CD14-positive monocyte (primary cell): ENCODE measurements at regions not wholly inside any gene's neighbourhood (a gene's known extent, or its start where the extent isn't known, plus 50 kb on each side); places are given as distances from the start of the nearest gene placed in this dataset.

Experiments used
- DNase-seq, 3 donors: peaks; one replicate each; pipeline ENCODE4 v3.0.0-alpha.2; 2011 to 2022
- H2AFZ ChIP-seq: 2 replicates; pipeline ENCODE4 v1.6.0; 2012; ENCODE audit warnings: mild to moderate bottlenecking, low read depth, low read length, inconsistent platforms; ENCODE audit not compliant: insufficient read depth, poor library complexity, severe bottlenecking
- H3K27ac ChIP-seq, 2 donors: 1 replicate in 1 of 2; 2 replicates in 1 of 2; pipeline ENCODE4 v1.5.1; 2012 to 2013; ENCODE audit warnings: low read length in 2 of 2, control low read depth in 1 of 2, inconsistent platforms in 1 of 2, low read depth in 1 of 2, mild to moderate bottlenecking in 1 of 2
- H3K27me3 ChIP-seq, 2 donors: one replicate each; pipeline versions ENCODE4 v1.6.0 to v1.6.1; 2011 to 2013; ENCODE audit warnings: low read length in 2 of 2; ENCODE audit not compliant: control insufficient read depth in 2 of 2, insufficient read depth in 2 of 2
- H3K36me3 ChIP-seq, 2 donors: replicated peaks in 1 of 2; 1 replicate in 1 of 2; 2 replicates in 1 of 2; pipeline versions ENCODE4 v1.5.1 to v1.6.1; 2012 to 2013; ENCODE audit warnings: low read length in 2 of 2, control low read depth in 1 of 2, inconsistent platforms in 1 of 2, mild to moderate bottlenecking in 1 of 2; ENCODE audit not compliant: insufficient read depth in 2 of 2, control insufficient read depth in 1 of 2
- H3K4me1 ChIP-seq, 2 donors: 1 replicate in 1 of 2; 2 replicates in 1 of 2; pipeline versions ENCODE4 v1.5.1 to v1.6.1; 2012 to 2013; ENCODE audit warnings: low read length in 2 of 2, control low read depth in 1 of 2, inconsistent platforms in 1 of 2, mild to moderate bottlenecking in 1 of 2, moderate library complexity in 1 of 2; ENCODE audit not compliant: insufficient read depth in 2 of 2, control insufficient read depth in 1 of 2
- H3K4me2 ChIP-seq: replicated peaks from 2 replicates; pipeline ENCODE3; 2012; ENCODE audit warnings: low read length, moderate library complexity, mild to moderate bottlenecking; ENCODE audit not compliant: poor library complexity, severe bottlenecking; ENCODE audit errors: extremely low read depth
- H3K4me3 ChIP-seq, 3 experiments: fragments of 200-600 bp in 1 of 3; sonication (generic) in 1 of 3; replicated peaks in 1 of 3; 1 replicate in 2 of 3; 2 replicates in 1 of 3; pipeline ENCODE4 v1.5.1; 2011 to 2013; ENCODE audit warnings: low read length in 3 of 3, mild to moderate bottlenecking in 3 of 3, control low read depth in 2 of 3, low read depth in 2 of 3, inconsistent platforms in 1 of 3, moderate library complexity in 1 of 3
- H3K79me2 ChIP-seq: 2 replicates; pipeline ENCODE4 v1.6.0; 2012; ENCODE audit warnings: mild to moderate bottlenecking, control low read depth, inconsistent platforms, low read length, moderate library complexity; ENCODE audit not compliant: insufficient read depth
- H3K9ac ChIP-seq: 2 replicates; pipeline ENCODE4 v1.6.0; 2017; ENCODE audit warnings: low read length, mild to moderate bottlenecking; ENCODE audit not compliant: insufficient read depth, poor library complexity, severe bottlenecking
- H3K9me3 ChIP-seq, 2 donors: replicated peaks in 1 of 2; 1 replicate in 1 of 2; 2 replicates in 1 of 2; pipeline versions ENCODE4 v1.5.1 to v1.6.1; 2012 to 2013; ENCODE audit warnings: low read length in 2 of 2, control low read depth in 1 of 2; ENCODE audit not compliant: control insufficient read depth in 1 of 2, insufficient read depth in 1 of 2
- H4K20me1 ChIP-seq: 2 replicates; pipeline ENCODE4 v1.6.0; 2012; ENCODE audit warnings: mild to moderate bottlenecking, low read length, control low read depth, moderate library complexity; ENCODE audit not compliant: insufficient read depth
- H3K27ac Mint-ChIP-seq, 7 donors: one replicate each; pipeline ENCODE4 v1.8.0; 2020; ENCODE audit warnings: mild to moderate bottlenecking in 7 of 7, mixed read lengths in 7 of 7, moderate library complexity in 6 of 7, inconsistent platforms in 2 of 7
- H3K27me3 Mint-ChIP-seq, 3 donors: one replicate each; pipeline ENCODE4 v1.8.0; 2021 to 2022; ENCODE audit warnings: low read depth in 3 of 3, mild to moderate bottlenecking in 3 of 3, mixed read lengths in 3 of 3, moderate library complexity in 3 of 3, inconsistent platforms in 1 of 3
- H3K36me3 Mint-ChIP-seq, 2 donors: one replicate each; pipeline ENCODE4 v1.8.0; 2020; ENCODE audit warnings: mixed read lengths in 2 of 2, inconsistent platforms in 1 of 2, mild to moderate bottlenecking in 1 of 2
- H3K4me1 Mint-ChIP-seq: one replicate; pipeline ENCODE4 v1.8.0; 2020; ENCODE audit warnings: mild to moderate bottlenecking, mixed read lengths
- H3K4me3 Mint-ChIP-seq, 2 donors: one replicate each; pipeline ENCODE4 v1.8.0; 2020; ENCODE audit warnings: mild to moderate bottlenecking in 2 of 2, mixed read lengths in 2 of 2, moderate library complexity in 1 of 2
- H3K9me3 Mint-ChIP-seq, 7 donors: one replicate each; pipeline ENCODE4 v1.8.0; 2020 to 2022; ENCODE audit warnings: mixed read lengths in 7 of 7, mild to moderate bottlenecking in 6 of 7, moderate library complexity in 6 of 7, inconsistent platforms in 2 of 7
- WGBS: methylation state at CpG from one replicate; pipeline ENCODE4 v1.1.5; 2013; ENCODE audit warnings: missing lambda C conversion rate; ENCODE audit not compliant: insufficient coverage; 5-methylcytosine and 5-hydroxymethylcytosine counted together
- intact Hi-C, 2 donors: fragments of 100-400 bp; cut with micrococcal nuclease; formaldehyde crosslinking; loops; one replicate each; pipeline versions ENCODE4 v1.15.0 to v1.15.1; 2023
- TF ChIP-seq, protein P1 (sequence below): fragments of 200-600 bp; IDR thresholded peaks from one replicate; pipeline ENCODE4 v1.8.0; 2022; ENCODE audit warnings: antibody characterized with exemption, mild to moderate bottlenecking

DNA sequence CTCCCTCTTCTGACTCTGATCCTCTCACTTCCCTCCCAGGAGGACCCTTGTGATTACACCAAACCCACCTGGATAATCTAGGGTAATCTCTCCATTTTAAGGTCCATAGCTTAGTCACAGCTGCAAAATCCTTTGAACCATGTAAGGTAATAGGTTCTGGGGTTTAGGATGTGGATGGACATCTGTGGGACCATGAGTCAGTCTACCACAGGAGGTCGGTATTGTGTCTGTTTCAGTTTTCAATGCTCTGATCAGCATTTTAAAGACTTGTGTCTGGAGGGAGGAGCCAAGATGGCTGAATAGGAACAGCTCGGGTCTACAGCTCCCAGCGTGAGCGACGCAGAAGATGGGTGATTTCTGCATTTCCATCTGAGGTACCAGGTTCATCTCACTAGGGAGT lies 112.6 kb downstream of the CAVIN4 start:
- TF ChIP-seq, protein P1, sequence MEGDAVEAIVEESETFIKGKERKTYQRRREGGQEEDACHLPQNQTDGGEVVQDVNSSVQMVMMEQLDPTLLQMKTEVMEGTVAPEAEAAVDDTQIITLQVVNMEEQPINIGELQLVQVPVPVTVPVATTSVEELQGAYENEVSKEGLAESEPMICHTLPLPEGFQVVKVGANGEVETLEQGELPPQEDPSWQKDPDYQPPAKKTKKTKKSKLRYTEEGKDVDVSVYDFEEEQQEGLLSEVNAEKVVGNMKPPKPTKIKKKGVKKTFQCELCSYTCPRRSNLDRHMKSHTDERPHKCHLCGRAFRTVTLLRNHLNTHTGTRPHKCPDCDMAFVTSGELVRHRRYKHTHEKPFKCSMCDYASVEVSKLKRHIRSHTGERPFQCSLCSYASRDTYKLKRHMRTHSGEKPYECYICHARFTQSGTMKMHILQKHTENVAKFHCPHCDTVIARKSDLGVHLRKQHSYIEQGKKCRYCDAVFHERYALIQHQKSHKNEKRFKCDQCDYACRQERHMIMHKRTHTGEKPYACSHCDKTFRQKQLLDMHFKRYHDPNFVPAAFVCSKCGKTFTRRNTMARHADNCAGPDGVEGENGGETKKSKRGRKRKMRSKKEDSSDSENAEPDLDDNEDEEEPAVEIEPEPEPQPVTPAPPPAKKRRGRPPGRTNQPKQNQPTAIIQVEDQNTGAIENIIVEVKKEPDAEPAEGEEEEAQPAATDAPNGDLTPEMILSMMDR, result no peak
- H3K4me3 ChIP-seq, result no peak overlapping the region
- no peaks in the 10 kb centered on the region for H3K36me3 ChIP-seq
- no peak overlapping the region for H3K4me2 ChIP-seq
- Mint-ChIP-seq H3K36me3 (no peaks in the 10 kb centered on the region), H3K27ac (no peak overlapping the region), H3K9me3 (peaks cover 0 to 6% (median 3%) of the 10 kb centered on the region in 7 donors), H3K4me3 (no peak overlapping the region), H3K4me1 (peaks cover 8% of the 10 kb centered on the region), H3K27me3 (peaks cover under 1 to 3% (median 1%) of the 10 kb centered on the region in 3 donors)
- no peaks in the 10 kb centered on the region for H3K79me2 ChIP-seq
- H3K4me1 ChIP-seq, result no peaks in the 10 kb centered on the region
- WGBS, result no CpG with 5 or more reads among the region's 5 CpGs
- no peaks in the 10 kb centered on the region for H3K27me3 ChIP-seq
- no peaks in the 10 kb centered on the region for H4K20me1 ChIP-seq
- H2AFZ ChIP-seq, result no peak overlapping the region
- H3K9me3 ChIP-seq, result no peaks in the 10 kb centered on the region
- no peak overlapping the region for H3K9ac ChIP-seq
- intact Hi-C loops, result no loop called here
- no peak for DNase-seq
- no peak overlapping the region for H3K27ac ChIP-seq

DNA sequence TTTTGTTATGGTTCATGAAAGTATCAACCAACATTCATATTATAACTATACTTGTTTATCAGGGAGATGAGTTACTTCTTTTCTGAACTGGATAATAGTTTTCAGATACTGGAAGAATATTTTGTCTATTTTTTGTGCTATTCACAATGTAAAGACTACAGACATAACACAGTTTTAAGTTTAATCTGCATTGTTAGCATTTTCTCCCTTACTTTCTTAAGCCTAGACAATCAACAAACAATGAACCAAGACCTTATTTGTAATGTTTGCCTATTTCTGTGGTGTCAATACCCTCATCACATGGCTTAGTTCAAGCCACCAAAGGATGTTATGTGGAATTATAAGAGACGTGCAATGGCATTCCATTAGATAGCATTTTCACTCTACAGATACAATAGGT lies 119.5 kb downstream of the CAVIN4 start:
- TF ChIP-seq, protein P1, result no peak
- Mint-ChIP-seq H3K4me1 (no peaks in the 10 kb centered on the region), H3K27me3 (no peaks in the 10 kb centered on the region), H3K9me3 (no peaks in the 10 kb centered on the region), H3K27ac (no peak overlapping the region), H3K36me3 (no peaks in the 10 kb centered on the region), H3K4me3 (no peak overlapping the region)
- no CpG with 5 or more reads among the region's 1 CpG for WGBS
- Histone ChIP-seq H3K9me3 (no peaks in the 10 kb centered on the region), H4K20me1 (no peaks in the 10 kb centered on the region), H2AFZ (no peak overlapping the region), H3K36me3 (no peaks in the 10 kb centered on the region), H3K27me3 (no peaks in the 10 kb centered on the region), H3K4me2 (no peak overlapping the region), H3K79me2 (no peaks in the 10 kb centered on the region), H3K4me1 (no peaks in the 10 kb centered on the region), H3K9ac (no peak overlapping the region), H3K27ac (no peak overlapping the region), H3K4me3 (no peak overlapping the region)
- DNase-seq, result no peak
- intact Hi-C loops, result no loop called here
